ENCODE measurements at regions not wholly inside any gene's neighbourhood (a gene's known extent, or its start where the extent isn't known, plus 50 kb on each side); places are given as distances from the start of the nearest gene placed in this dataset.
"Not testable (repeated sequence)": the region's sequence is repeated elsewhere in the genome, so short reads cannot be mapped to it uniquely, and the experiment has no call there.

GRCh38 chr3:117844676-117845075 is 1135.1 kb downstream of the TUSC7 start:
- H3K27me3 Mint-ChIP-seq = no peaks in the 10 kb centered on the region
- peaks cover 7% of the 10 kb centered on the region for H3K9me3 Mint-ChIP-seq
- no peaks in the 10 kb centered on the region for H3K4me1 Mint-ChIP-seq (ENCODE audit: low read depth)
- no peak overlapping the region for H3K27ac Mint-ChIP-seq
- DNase-seq = no peak
- no peak overlapping the region for H3K4me3 Mint-ChIP-seq
- no peaks in the 10 kb centered on the region for H3K36me3 Mint-ChIP-seq (ENCODE audit: low read depth)

- no peak overlapping the region for H3K27ac Mint-ChIP-seq
- H3K9me3 Mint-ChIP-seq = peaks cover 7% of the 10 kb centered on the region
- DNase-seq = no peak
- no peaks in the 10 kb centered on the region for H3K4me1 Mint-ChIP-seq (ENCODE audit: low read depth)
- no peaks in the 10 kb centered on the region for H3K27me3 Mint-ChIP-seq
- H3K36me3 Mint-ChIP-seq (ENCODE audit: low read depth) = no peaks in the 10 kb centered on the region
- H3K4me3 Mint-ChIP-seq = no peak overlapping the region
Measured at GRCh38 chr3:117846238-117846637, 1136.7 kb downstream of the TUSC7 start.

GRCh38 chr3:117848606-117849005 is 1139.0 kb downstream of the TUSC7 start:
- Mint-ChIP-seq H3K27me3 (no peaks in the 10 kb centered on the region), H3K36me3 (ENCODE audit: low read depth) (no peaks in the 10 kb centered on the region), H3K4me3 (no peak overlapping the region), H3K9me3 (peaks cover 8% of the 10 kb centered on the region), H3K4me1 (ENCODE audit: low read depth) (no peaks in the 10 kb centered on the region), H3K27ac (no peak overlapping the region)
- DNase-seq = no peak

GRCh38 chr3:117853923-117854668 is 1144.5 kb downstream of the TUSC7 start:
- no peak for DNase-seq
- no peak overlapping the region for H3K4me3 Mint-ChIP-seq
- H3K9me3 Mint-ChIP-seq = peaks cover 18% of the 10 kb centered on the region
- no peak overlapping the region for H3K27ac Mint-ChIP-seq
- H3K27me3 Mint-ChIP-seq = no peaks in the 10 kb centered on the region
- H3K4me1 Mint-ChIP-seq (ENCODE audit: low read depth) = no peaks in the 10 kb centered on the region
- H3K36me3 Mint-ChIP-seq (ENCODE audit: low read depth) = no peaks in the 10 kb centered on the region

GRCh38 chr3:117856354-117856753 is 1146.8 kb downstream of the TUSC7 start:
- no peaks in the 10 kb centered on the region for H3K27me3 Mint-ChIP-seq
- DNase-seq = no peak
- no peaks in the 10 kb centered on the region for H3K4me1 Mint-ChIP-seq (ENCODE audit: low read depth)
- H3K36me3 Mint-ChIP-seq (ENCODE audit: low read depth) = no peaks in the 10 kb centered on the region
- no peak overlapping the region for H3K27ac Mint-ChIP-seq
- H3K9me3 Mint-ChIP-seq = peaks cover 30% of the 10 kb centered on the region
- H3K4me3 Mint-ChIP-seq = no peak overlapping the region

- Mint-ChIP-seq H3K27ac (no peak overlapping the region), H3K36me3 (ENCODE audit: low read depth) (no peaks in the 10 kb centered on the region), H3K4me3 (no peak overlapping the region), H3K4me1 (ENCODE audit: low read depth) (no peaks in the 10 kb centered on the region), H3K27me3 (no peaks in the 10 kb centered on the region), H3K9me3 (peaks cover 17% of the 10 kb centered on the region)
- DNase-seq = no peak
Measured at GRCh38 chr3:117863146-117863545, 1153.6 kb downstream of the TUSC7 start.

- DNase-seq = no peak
- Mint-ChIP-seq H3K9me3 (peaks cover 13% of the 10 kb centered on the region), H3K36me3 (ENCODE audit: low read depth) (no peaks in the 10 kb centered on the region), H3K4me1 (ENCODE audit: low read depth) (no peaks in the 10 kb centered on the region), H3K27ac (no peak overlapping the region), H3K27me3 (no peaks in the 10 kb centered on the region), H3K4me3 (no peak overlapping the region)
Measured at GRCh38 chr3:117865338-117865737, 1155.8 kb downstream of the TUSC7 start.

- no peak for DNase-seq
- H3K27ac Mint-ChIP-seq = no peak overlapping the region
- H3K36me3 Mint-ChIP-seq (ENCODE audit: low read depth) = no peaks in the 10 kb centered on the region
- H3K27me3 Mint-ChIP-seq = no peaks in the 10 kb centered on the region
- no peak overlapping the region for H3K4me3 Mint-ChIP-seq
- peaks cover 6% of the 10 kb centered on the region for H3K9me3 Mint-ChIP-seq
- H3K4me1 Mint-ChIP-seq (ENCODE audit: low read depth) = no peaks in the 10 kb centered on the region
Measured at GRCh38 chr3:117868766-117869165, 1159.2 kb downstream of the TUSC7 start.

- Mint-ChIP-seq H3K27me3 (no peaks in the 10 kb centered on the region), H3K36me3 (ENCODE audit: low read depth) (no peaks in the 10 kb centered on the region), H3K9me3 (peaks cover 6% of the 10 kb centered on the region), H3K27ac (no peak overlapping the region), H3K4me1 (ENCODE audit: low read depth) (no peaks in the 10 kb centered on the region), H3K4me3 (no peak overlapping the region)
- DNase-seq = no peak
Measured at GRCh38 chr3:117871934-117872333, 1162.4 kb downstream of the TUSC7 start.

GRCh38 chr3:117872594-117873248 is 1161.9 kb downstream of the IGSF11 start:
- H3K4me3 Mint-ChIP-seq; H3K27me3 Mint-ChIP-seq; H3K27ac Mint-ChIP-seq; H3K9me3 Mint-ChIP-seq; H3K4me1 Mint-ChIP-seq (ENCODE audit: low read depth); DNase-seq; H3K36me3 Mint-ChIP-seq (ENCODE audit: low read depth): not testable (repeated sequence)

GRCh38 chr3:117873249-117873600 is 1161.4 kb downstream of the IGSF11 start:
- Mint-ChIP-seq H3K4me3 (no peak overlapping the region), H3K36me3 (ENCODE audit: low read depth) (no peaks in the 10 kb centered on the region), H3K4me1 (ENCODE audit: low read depth) (no peaks in the 10 kb centered on the region), H3K27me3 (no peaks in the 10 kb centered on the region), H3K27ac (no peak overlapping the region), H3K9me3 (peaks cover 6% of the 10 kb centered on the region)
- DNase-seq = no peak

- Mint-ChIP-seq H3K27ac (no peak overlapping the region), H3K4me1 (ENCODE audit: low read depth) (no peaks in the 10 kb centered on the region), H3K9me3 (peaks cover 6% of the 10 kb centered on the region), H3K27me3 (no peaks in the 10 kb centered on the region), H3K36me3 (ENCODE audit: low read depth) (no peaks in the 10 kb centered on the region), H3K4me3 (no peak overlapping the region)
- DNase-seq = no peak
Measured at GRCh38 chr3:117874028-117874690, 1160.5 kb downstream of the IGSF11 start.

GRCh38 chr3:117874904-117875874 is 1159.5 kb downstream of the IGSF11 start:
- Mint-ChIP-seq H3K27me3 (no peaks in the 10 kb centered on the region), H3K4me1 (ENCODE audit: low read depth) (no peaks in the 10 kb centered on the region), H3K9me3 (peaks cover 4% of the 10 kb centered on the region), H3K27ac (no peak overlapping the region), H3K36me3 (ENCODE audit: low read depth) (no peaks in the 10 kb centered on the region), H3K4me3 (no peak overlapping the region)
- no peak for DNase-seq

- Mint-ChIP-seq H3K9me3 (peaks cover 9% of the 10 kb centered on the region), H3K4me1 (ENCODE audit: low read depth) (no peaks in the 10 kb centered on the region), H3K27ac (no peak overlapping the region), H3K36me3 (ENCODE audit: low read depth) (no peaks in the 10 kb centered on the region), H3K27me3 (no peaks in the 10 kb centered on the region), H3K4me3 (no peak overlapping the region)
- no peak for DNase-seq
Measured at GRCh38 chr3:117875887-117876286, 1158.8 kb downstream of the IGSF11 start.
